ENCODE measurements at regions not wholly inside any gene's neighbourhood (a gene's known extent, or its start where the extent isn't known, plus 50 kb on each side); places are given as distances from the start of the nearest gene placed in this dataset.

- H3K27ac ChIP-seq = no peak overlapping the region
- no peaks in the 10 kb centered on the region for H3K27me3 ChIP-seq
- H3K4me1 ChIP-seq (ENCODE audit: control insufficient read depth in 1 of 2, insufficient read depth in 1 of 2, low read depth in 1 of 2, low read length in 1 of 2) = no peaks in the 10 kb centered on the region
- H3K9me3 ChIP-seq = no peaks in the 10 kb centered on the region
- no peak for TF ChIP-seq CTCF (IDR thresholded peaks at IDR 0.05)
- no peak overlapping the region for H3K4me3 ChIP-seq (ENCODE audit: low read depth in 1 of 2, low read length in 1 of 2)
- H3K36me3 ChIP-seq = no peaks in the 10 kb centered on the region
Observed at GRCh38 chr7:120097020-120097419, 176.0 kb upstream of the KCND2 start.

- Histone ChIP-seq H3K36me3 (no peaks in the 10 kb centered on the region), H3K4me1 (ENCODE audit: control insufficient read depth in 1 of 2, insufficient read depth in 1 of 2, low read depth in 1 of 2, low read length in 1 of 2) (no peaks in the 10 kb centered on the region), H3K27me3 (no peaks in the 10 kb centered on the region), H3K4me3 (ENCODE audit: low read depth in 1 of 2, low read length in 1 of 2) (no peak overlapping the region), H3K27ac (no peak overlapping the region), H3K9me3 (no peaks in the 10 kb centered on the region)
- TF ChIP-seq CTCF (IDR thresholded peaks at IDR 0.05) = no peak
Observed at GRCh38 chr7:120097774-120098173, 175.2 kb upstream of the KCND2 start.

DNA sequence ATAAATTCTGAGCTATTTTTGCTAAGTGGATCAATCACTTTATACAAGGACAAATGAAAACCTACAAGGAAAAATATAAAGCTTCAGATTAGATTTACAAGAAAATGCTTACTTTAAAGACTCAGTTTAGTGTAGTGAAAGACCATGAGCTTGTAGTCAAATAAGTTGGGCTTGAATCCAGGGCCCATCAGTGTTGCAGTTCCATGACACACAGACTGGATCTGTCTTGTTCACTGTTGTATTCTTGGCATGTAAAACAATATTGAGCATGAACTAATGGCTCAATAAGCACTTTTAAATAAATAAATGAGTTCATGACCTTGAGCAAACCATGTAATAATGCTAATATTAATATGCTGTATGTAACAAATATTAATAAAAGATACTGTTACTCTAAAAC, 164.6 kb upstream of the KCND2 start:
- Histone ChIP-seq H3K27ac (no peak overlapping the region), H3K9me3 (no peaks in the 10 kb centered on the region), H3K4me3 (ENCODE audit: low read depth in 1 of 2, low read length in 1 of 2) (no peak overlapping the region), H3K4me1 (ENCODE audit: control insufficient read depth in 1 of 2, insufficient read depth in 1 of 2, low read depth in 1 of 2, low read length in 1 of 2) (no peaks in the 10 kb centered on the region), H3K27me3 (no peaks in the 10 kb centered on the region), H3K36me3 (no peaks in the 10 kb centered on the region)
- no peak for TF ChIP-seq CTCF (IDR thresholded peaks at IDR 0.05)

DNA sequence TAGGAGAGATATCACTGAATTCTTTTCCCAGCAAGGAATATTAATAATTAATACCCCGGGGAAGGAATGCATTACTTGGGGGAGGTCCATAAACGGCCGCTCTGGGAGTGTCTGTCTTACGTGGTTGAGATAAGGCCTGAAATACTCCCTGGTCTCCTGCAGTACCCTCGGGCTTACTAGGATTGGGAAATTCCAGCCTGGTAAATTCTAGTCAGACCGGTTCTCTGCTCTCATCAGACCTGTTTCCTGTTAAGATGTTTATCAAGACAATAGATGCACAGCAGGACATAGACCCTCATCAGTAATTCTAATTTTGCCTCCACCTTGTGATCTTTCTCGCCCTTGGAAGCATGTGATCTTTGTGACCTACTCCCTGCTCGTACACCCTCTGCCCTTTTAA, 162.8 kb upstream of the KCND2 start:
- Histone ChIP-seq H3K27ac (no peak overlapping the region), H3K36me3 (no peaks in the 10 kb centered on the region), H3K9me3 (no peaks in the 10 kb centered on the region), H3K4me3 (ENCODE audit: low read depth in 1 of 2, low read length in 1 of 2) (no peak overlapping the region), H3K4me1 (ENCODE audit: control insufficient read depth in 1 of 2, insufficient read depth in 1 of 2, low read depth in 1 of 2, low read length in 1 of 2) (no peaks in the 10 kb centered on the region), H3K27me3 (no peaks in the 10 kb centered on the region)
- TF ChIP-seq CTCF (IDR thresholded peaks at IDR 0.05) = no peak

DNA sequence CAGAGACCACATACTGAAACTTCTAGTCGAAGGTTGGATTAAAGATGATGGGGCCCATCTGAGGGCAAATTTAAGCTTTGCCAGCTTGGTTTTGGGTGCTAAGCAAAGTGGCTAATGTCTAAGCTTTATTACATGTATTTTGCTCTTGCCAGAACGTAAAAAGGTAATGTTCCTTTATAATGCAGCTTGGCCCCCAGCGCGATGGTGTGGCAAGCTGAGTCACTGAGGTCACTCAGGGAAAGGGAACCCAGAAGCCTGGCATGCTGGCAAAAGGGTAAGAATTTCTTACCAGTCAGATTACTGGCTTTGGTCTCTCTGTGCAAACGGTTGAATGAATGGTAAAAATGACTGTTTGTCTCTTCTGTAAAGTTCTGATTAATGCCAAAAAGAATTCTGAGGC, 158.3 kb upstream of the KCND2 start:
- Histone ChIP-seq H3K36me3 (no peaks in the 10 kb centered on the region), H3K27ac (no peak overlapping the region), H3K27me3 (no peaks in the 10 kb centered on the region), H3K9me3 (no peaks in the 10 kb centered on the region), H3K4me3 (ENCODE audit: low read depth in 1 of 2, low read length in 1 of 2) (no peak overlapping the region), H3K4me1 (ENCODE audit: control insufficient read depth in 1 of 2, insufficient read depth in 1 of 2, low read depth in 1 of 2, low read length in 1 of 2) (no peaks in the 10 kb centered on the region)
- no peak for TF ChIP-seq CTCF (IDR thresholded peaks at IDR 0.05)

GRCh38 chr7:120123528-120123927, 149.4 kb upstream of the KCND2 start:
- Histone ChIP-seq H3K27ac (no peak overlapping the region), H3K9me3 (no peaks in the 10 kb centered on the region), H3K4me1 (ENCODE audit: control insufficient read depth in 1 of 2, insufficient read depth in 1 of 2, low read depth in 1 of 2, low read length in 1 of 2) (no peaks in the 10 kb centered on the region), H3K27me3 (no peaks in the 10 kb centered on the region), H3K36me3 (no peaks in the 10 kb centered on the region), H3K4me3 (ENCODE audit: low read depth in 1 of 2, low read length in 1 of 2) (no peak overlapping the region)
- no peak for TF ChIP-seq CTCF (IDR thresholded peaks at IDR 0.05)

Data from neutrophil (primary cell).